IPS-15b (cell line): ENCODE measurements at regions not wholly inside any gene's neighbourhood (a gene's known extent, or its start where the extent isn't known, plus 50 kb on each side); places are given as distances from the start of the nearest gene placed in this dataset.
"Not testable (repeated sequence)": the region's sequence is repeated elsewhere in the genome, so short reads cannot be mapped to it uniquely, and the experiment has no call there.

Experiments
- H3K27me3 ChIP-seq: one replicate; pipeline ENCODE4 v1.6.1; 2013; ENCODE audit warnings: low read length; ENCODE audit not compliant: control insufficient read depth, insufficient read depth
- H3K36me3 ChIP-seq: one replicate; pipeline ENCODE4 v1.6.1; 2013; ENCODE audit warnings: low read length; ENCODE audit not compliant: control insufficient read depth, insufficient read depth
- H3K4me1 ChIP-seq: one replicate; pipeline ENCODE4 v1.6.1; 2013; ENCODE audit warnings: mild to moderate bottlenecking, low read length; ENCODE audit not compliant: control insufficient read depth, insufficient read depth
- H3K4me3 ChIP-seq: one replicate; pipeline ENCODE4 v1.5.1; 2013; ENCODE audit warnings: low read depth, low read length
- H3K9ac ChIP-seq: one replicate; pipeline ENCODE4 v1.6.1; 2013; ENCODE audit warnings: low read depth, mild to moderate bottlenecking, low read length
- H3K9me3 ChIP-seq: one replicate; pipeline ENCODE4 v1.6.1; 2013; ENCODE audit warnings: mild to moderate bottlenecking, low read length; ENCODE audit not compliant: control insufficient read depth, insufficient read depth

DNA sequence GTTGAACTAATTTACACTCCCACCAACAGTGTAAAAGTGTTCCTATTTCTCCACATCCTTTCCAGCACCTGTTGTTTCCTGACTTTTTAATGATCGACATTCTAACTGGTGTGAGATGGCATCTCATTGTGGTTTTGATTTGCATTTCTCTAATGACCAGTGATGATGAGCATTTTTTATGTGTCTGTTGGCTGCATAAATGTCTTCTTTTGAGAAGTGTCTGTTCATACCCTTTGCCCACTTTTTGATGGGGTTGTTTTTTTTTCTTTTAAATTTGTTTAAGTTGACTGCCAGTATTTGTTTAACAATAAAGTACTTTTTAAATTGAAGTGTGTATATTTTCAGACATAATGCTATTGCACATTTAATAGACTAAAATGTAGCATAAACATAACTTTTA lies 95.0 kb upstream of the ZC3H11B start:
- not testable (repeated sequence) for H3K4me1 ChIP-seq, H3K27me3 ChIP-seq, H3K36me3 ChIP-seq, H3K9ac ChIP-seq, H3K4me3 ChIP-seq, H3K9me3 ChIP-seq

DNA sequence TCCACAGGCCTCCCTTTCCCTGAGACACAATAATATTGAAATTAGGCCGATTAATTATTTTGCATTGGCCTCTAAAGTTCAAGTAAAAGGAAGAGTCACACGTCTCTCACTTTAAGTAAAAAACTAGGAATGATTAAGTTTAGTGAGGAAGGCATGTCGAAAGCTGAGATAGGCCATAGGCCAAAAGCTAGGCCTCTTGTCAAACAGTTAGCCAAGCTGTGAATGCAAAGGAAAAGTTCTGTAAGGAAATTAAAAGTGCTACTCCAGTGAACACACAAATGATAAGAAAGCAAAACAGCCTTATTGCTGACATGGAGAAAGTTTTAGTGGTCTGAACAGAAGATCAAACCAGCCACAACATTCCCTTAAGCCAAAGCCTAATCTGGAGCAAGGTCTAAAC lies 91.4 kb upstream of the ZC3H11B start:
- not testable (repeated sequence) for H3K4me3 ChIP-seq, H3K4me1 ChIP-seq, H3K36me3 ChIP-seq, H3K9me3 ChIP-seq, H3K9ac ChIP-seq, H3K27me3 ChIP-seq

DNA sequence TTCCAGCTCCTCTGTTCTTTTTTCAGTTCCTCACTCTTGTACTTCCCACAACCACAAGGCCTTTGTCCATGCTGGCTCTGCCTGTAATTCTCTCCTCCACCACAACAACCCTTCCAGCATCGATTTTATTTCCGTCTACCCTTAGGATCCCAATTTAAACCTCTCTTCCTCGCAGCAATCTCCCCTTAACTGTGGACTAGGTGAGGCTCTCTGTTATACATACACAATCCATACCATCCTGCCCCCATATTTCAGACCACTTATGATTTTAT lies 90.4 kb upstream of the ZC3H11B start:
- Histone ChIP-seq H3K4me3 (no peak overlapping the region), H3K9me3 (no peaks in the 10 kb centered on the region), H3K36me3 (no peaks in the 10 kb centered on the region), H3K27me3 (no peaks in the 10 kb centered on the region), H3K9ac (no peak overlapping the region), H3K4me1 (no peaks in the 10 kb centered on the region)

DNA sequence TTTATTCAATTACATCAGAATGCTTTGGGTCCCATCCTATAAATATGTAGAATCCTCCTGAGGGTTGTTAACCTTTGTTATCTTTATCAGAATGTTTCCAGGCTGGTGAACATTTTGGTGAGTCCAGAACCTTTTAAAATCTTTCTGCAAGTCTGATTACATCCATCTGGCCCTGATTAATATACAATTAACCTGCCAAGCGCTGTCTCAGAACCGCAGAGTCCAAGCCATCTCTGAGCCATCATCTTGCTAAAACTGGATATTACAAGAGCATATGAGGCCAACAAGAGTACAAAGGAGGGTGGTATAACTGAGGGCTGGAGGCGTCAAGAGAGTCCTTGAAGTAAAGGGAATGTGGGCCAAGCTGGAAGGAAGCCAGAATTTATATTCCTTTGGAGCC lies 88.6 kb upstream of the ZC3H11B start:
- Histone ChIP-seq H3K36me3 (no peaks in the 10 kb centered on the region), H3K4me3 (no peak overlapping the region), H3K9ac (no peak overlapping the region), H3K27me3 (no peaks in the 10 kb centered on the region), H3K9me3 (no peaks in the 10 kb centered on the region), H3K4me1 (no peaks in the 10 kb centered on the region)

DNA sequence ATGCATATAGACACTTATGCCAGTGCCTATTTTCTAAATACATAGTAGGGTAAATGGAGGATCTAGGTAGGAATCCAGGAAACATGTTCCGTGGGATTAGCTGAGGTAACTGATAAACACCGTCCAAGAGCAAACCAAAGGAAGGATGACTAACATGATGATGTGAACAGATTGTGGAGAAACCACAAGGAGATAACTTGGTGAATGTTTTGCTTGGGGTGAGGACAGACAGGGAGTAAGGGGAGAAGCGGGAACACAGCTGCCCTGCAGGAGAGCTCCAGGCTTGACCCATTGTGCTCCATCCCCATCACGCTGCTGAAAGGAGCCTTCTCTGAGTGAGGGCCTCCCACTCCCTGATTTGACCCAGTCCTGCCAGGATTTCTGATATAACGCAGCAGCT lies 87.0 kb upstream of the ZC3H11B start:
- Histone ChIP-seq H3K4me1 (no peaks in the 10 kb centered on the region), H3K4me3 (no peak overlapping the region), H3K36me3 (no peaks in the 10 kb centered on the region), H3K9me3 (no peaks in the 10 kb centered on the region), H3K27me3 (no peaks in the 10 kb centered on the region), H3K9ac (no peak overlapping the region)

DNA sequence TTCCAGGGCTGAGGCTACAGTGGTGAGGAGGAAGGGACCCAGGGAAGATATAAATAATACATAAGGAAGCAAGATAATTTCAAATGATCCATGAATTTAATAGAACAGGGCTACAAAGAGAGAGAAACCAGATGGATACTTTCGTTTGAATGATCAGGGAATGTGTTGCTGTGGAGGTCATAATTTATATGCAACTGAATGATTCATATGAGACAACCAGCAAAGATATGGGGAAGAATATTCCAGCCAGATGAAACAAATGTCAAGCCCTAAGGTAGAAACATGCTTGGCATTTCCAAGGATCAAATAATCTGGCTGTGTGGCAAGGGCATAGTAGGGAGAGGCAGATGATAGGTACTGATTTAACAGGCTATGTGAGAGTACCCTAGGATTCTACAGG lies 84.8 kb upstream of the ZC3H11B start:
- H3K9me3 ChIP-seq, result no peaks in the 10 kb centered on the region
- H3K4me1 ChIP-seq, result no peaks in the 10 kb centered on the region
- H3K9ac ChIP-seq, result no peak overlapping the region

DNA sequence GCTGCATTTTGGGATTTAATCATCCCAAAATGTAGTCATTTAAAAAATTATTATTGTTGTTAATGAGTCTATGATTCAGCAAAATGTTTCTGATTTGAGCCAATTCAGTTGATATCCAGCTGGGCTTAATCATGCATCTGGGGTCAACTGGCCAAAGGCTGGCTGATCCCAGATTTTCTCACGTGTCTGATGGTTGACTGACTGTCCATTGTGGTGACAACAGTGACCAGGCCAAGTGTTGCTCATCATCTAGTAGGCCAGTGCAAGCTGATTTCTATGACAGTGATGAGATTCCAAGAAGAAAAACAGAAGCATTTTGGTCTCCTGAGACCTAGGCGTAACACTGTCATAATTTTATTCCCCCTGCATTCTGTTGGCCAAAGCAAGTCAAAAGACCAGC lies 80.1 kb upstream of the ZC3H11B start:
- no peak overlapping the region for H3K9ac ChIP-seq
- H3K27me3 ChIP-seq, result no peaks in the 10 kb centered on the region
- H3K36me3 ChIP-seq, result no peaks in the 10 kb centered on the region
- H3K9me3 ChIP-seq, result no peaks in the 10 kb centered on the region
- H3K4me1 ChIP-seq, result no peaks in the 10 kb centered on the region
- H3K4me3 ChIP-seq, result no peak overlapping the region

More for the DNA sequence above, 84.8 kb upstream of the ZC3H11B start:
- Histone ChIP-seq H3K36me3 (no peaks in the 10 kb centered on the region), H3K4me3 (no peak overlapping the region), H3K27me3 (no peaks in the 10 kb centered on the region)

DNA sequence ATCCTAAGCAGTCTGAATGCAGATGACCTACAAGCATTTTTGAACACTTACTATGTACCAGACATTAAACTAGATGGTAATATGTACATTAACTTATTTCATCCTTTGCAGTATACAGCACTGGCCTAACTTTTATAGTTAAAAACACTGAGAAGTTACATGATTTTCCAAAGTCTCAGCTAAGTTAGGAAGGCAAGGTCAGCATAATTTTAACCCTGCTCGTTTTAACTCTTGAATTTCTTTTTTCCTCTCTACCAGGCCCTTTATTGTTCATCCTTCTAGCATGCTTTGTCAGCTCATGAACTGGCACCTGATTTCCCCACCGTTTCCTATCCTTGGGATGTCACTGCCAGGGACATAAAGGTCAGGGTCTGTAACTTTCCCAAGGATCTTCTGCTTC lies 76.9 kb upstream of the ZC3H11B start:
- Histone ChIP-seq H3K4me3 (no peak overlapping the region), H3K4me1 (no peaks in the 10 kb centered on the region), H3K9me3 (no peaks in the 10 kb centered on the region), H3K36me3 (no peaks in the 10 kb centered on the region), H3K9ac (no peak overlapping the region), H3K27me3 (no peaks in the 10 kb centered on the region)

DNA sequence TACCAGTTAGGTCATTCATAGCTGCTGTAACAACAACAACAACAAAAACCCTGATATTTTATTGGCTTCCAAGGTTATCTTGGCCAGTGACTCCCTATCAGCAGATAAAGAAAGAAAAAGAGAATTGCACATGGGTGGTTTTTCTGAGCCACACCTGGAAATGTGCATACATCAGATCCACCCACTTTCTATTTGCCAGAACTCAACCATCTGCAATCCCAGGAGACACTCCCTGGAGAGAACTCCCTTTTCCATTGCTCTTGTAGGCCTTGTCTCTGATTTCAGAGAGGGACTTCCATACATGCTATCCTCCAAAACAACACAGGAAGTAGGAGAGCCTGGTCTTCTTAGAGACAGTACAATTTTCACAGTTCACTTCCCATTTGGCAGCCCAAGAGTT lies 74.9 kb upstream of the ZC3H11B start:
- Histone ChIP-seq H3K9me3 (no peaks in the 10 kb centered on the region), H3K4me1 (no peaks in the 10 kb centered on the region), H3K36me3 (no peaks in the 10 kb centered on the region), H3K4me3 (no peak overlapping the region), H3K27me3 (no peaks in the 10 kb centered on the region), H3K9ac (no peak overlapping the region)

DNA sequence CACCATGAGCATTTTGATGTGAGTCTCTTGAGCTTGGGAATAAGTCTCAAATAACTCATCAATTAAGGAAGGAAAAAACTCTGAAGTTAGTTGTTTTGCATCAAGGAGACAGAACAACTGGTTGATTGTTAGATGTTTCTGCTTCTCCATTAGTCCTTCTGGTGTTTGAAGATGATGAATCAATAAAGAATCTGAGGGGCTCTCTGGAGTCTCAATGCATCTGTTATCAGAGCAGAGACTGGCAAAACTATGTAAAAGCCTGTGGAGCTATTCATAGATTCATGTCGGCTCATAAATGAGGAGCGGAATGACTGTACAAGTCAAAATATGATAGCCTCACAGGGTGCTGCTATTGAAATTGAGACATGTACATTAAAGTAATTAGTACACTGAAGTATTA lies 73.3 kb upstream of the ZC3H11B start:
- Histone ChIP-seq H3K4me3 (no peak overlapping the region), H3K9ac (no peak overlapping the region), H3K9me3 (no peaks in the 10 kb centered on the region), H3K27me3 (no peaks in the 10 kb centered on the region), H3K4me1 (no peaks in the 10 kb centered on the region), H3K36me3 (no peaks in the 10 kb centered on the region)

DNA sequence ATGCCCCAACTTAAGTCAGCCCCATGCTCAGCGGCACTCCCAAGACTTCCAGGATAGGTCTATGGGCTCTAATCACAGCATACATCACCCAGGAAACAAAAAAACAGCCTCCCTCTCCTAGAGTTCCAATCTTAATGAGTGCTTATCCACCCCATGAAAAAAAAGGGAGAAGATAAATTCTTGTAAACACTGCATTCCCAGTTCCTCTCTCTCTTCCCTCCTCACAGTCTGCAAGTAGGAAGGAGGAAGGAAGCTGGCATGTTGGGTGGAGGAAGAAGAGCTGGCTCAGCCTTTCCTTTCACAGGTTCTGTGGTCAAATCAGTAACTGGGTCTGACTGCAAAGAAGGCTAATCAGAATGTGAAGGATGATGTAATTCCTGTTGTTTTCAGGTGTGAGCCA lies 69.9 kb upstream of the ZC3H11B start:
- Histone ChIP-seq H3K9me3 (no peaks in the 10 kb centered on the region), H3K4me3 (no peak overlapping the region), H3K9ac (no peak overlapping the region), H3K27me3 (no peaks in the 10 kb centered on the region), H3K4me1 (no peaks in the 10 kb centered on the region), H3K36me3 (no peaks in the 10 kb centered on the region)

DNA sequence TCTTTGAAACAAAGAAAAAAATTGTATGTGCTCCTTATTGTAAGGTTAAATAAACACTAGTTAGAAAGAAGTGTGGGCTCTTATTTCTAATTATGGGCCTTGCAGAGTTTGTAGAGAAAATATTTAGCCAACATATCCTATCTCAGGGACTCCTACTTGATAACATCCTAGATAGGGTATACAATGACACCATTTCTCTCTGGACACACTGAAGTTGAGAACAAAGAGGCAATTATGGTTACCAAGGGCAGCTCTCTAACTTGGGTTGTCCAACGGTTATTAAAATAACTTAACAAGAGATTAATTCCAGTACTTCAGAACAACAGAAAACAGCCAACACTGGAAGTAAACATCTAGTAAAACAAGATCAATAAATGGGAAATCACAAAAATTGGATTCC lies 69.0 kb upstream of the ZC3H11B start:
- H3K9ac ChIP-seq, result no peak overlapping the region
- H3K4me1 ChIP-seq, result no peaks in the 10 kb centered on the region
- H3K27me3 ChIP-seq, result no peaks in the 10 kb centered on the region
- no peaks in the 10 kb centered on the region for H3K36me3 ChIP-seq
- H3K4me3 ChIP-seq, result no peak overlapping the region
- H3K9me3 ChIP-seq, result no peaks in the 10 kb centered on the region

DNA sequence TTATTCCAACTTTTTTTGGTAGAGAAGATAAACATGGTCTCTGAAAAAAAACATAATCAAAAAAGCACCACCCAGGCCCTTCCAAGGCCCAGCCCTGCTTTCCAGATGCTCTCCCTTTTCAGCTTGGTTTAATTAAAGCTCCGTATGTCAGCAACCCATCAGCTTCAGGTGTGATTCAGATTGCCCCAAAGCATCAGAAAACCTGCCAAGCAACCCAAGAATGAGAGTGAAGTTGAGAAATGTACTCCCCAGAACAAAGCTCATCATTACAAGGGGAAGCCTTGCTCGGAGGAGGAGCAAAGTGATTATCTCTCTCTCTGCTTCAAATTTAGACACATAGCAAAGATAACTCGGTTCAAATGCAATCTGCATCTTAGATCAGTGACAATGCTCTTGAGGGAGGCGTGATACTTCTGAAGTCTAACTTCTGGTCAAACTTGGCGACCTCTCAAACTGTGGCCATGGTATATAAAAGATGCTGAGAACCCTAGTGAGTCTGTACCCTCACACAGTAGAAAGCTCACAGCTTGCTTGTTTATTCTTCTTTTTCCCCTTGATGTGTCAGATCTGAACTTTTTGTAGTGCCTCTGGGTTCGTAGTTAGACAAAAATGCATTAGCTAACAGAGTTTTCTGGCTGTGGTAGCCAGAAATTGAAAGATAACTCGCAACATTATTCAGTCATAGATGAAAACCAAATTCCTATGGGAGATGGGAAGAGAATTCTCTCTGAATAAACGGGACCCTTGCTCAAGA lies 63.3 kb upstream of the ZC3H11B start:
- H3K4me3 ChIP-seq, result no peak overlapping the region
- no peak overlapping the region for H3K9ac ChIP-seq
- no peaks in the 10 kb centered on the region for H3K9me3 ChIP-seq
- no peaks in the 10 kb centered on the region for H3K4me1 ChIP-seq
- no peaks in the 10 kb centered on the region for H3K36me3 ChIP-seq
- no peaks in the 10 kb centered on the region for H3K27me3 ChIP-seq
